Endothelial cell of umbilical vein (primary cell): ENCODE measurements at regions not wholly inside any gene's neighbourhood (a gene's known extent, or its start where the extent isn't known, plus 50 kb on each side); places are given as distances from the start of the nearest gene placed in this dataset.

Experiments used
- BruUV-seq: library from RNA; stranded (reverse); fragments of 400-500 nt; replicated peaks from 2 replicates; lab custom pipeline; 2021; lab: Mats Ljungman, UMichigan
- CTCF ChIA-PET: fragments of 300-600, 350-600 bp; sonication (Branson Sonifier 250); formaldehyde crosslinking; loops from one replicate; lab custom pipeline; 2021; ENCODE audit warnings: antibody characterized with exemption, inconsistent platforms; lab: Charles Lee
- POLR2A ChIA-PET: fragments of 300-600, 350-600 bp; sonication (Branson Sonifier 250); formaldehyde crosslinking; loops from one replicate; lab custom pipeline; 2021; ENCODE audit warnings: antibody characterized with exemption, inconsistent platforms; lab: Charles Lee
- DNase-seq: peaks from one replicate; pipeline ENCODE4 v3.0.0-alpha.2; 2011; ENCODE audit warnings: low read depth, low spot score
- FAIRE-seq: peaks from 2 replicates; lab custom pipeline; 2011; peaks lifted over from hg19 to GRCh38; lab: Jason Lieb, UNC
- H2AFZ ChIP-seq: 2 replicates; pipeline ENCODE4 v1.6.0; 2012; ENCODE audit warnings: low read depth, low read length, control low read depth, inconsistent platforms
- H3K27ac ChIP-seq: 2 replicates; pipeline ENCODE4 v1.5.1; 2011; ENCODE audit warnings: low read depth, mild to moderate bottlenecking, control low read depth, low read length, moderate library complexity; ENCODE audit not compliant: insufficient read depth
- H3K27me3 ChIP-seq, 2 experiments: 2 replicates each; pipeline versions ENCODE4 v1.6.0 to v1.6.1; 2011; ENCODE audit warnings: low read length in 2 of 2, mixed read lengths in 1 of 2; ENCODE audit not compliant: control insufficient read depth in 2 of 2, insufficient read depth in 2 of 2
- H3K36me3 ChIP-seq, 2 experiments: 2 replicates in 1 of 2; 3 replicates in 1 of 2; pipeline ENCODE4 v1.5.1; 2011; ENCODE audit warnings: low read length in 2 of 2, mild to moderate bottlenecking in 1 of 2, moderate library complexity in 1 of 2; ENCODE audit not compliant: control insufficient read depth in 2 of 2, insufficient read depth in 2 of 2; ENCODE audit errors: extremely low read depth in 1 of 2
- H3K4me1 ChIP-seq: 3 replicates; pipeline ENCODE4 v1.5.1; 2011; ENCODE audit warnings: mild to moderate bottlenecking, low read length; ENCODE audit not compliant: control insufficient read depth, insufficient read depth; ENCODE audit errors: extremely low read depth
- H3K4me2 ChIP-seq: 2 replicates; pipeline ENCODE4 v1.6.1; 2011; ENCODE audit warnings: low read length, control low read depth, mixed read lengths; ENCODE audit not compliant: insufficient read depth
- H3K4me3 ChIP-seq, 3 experiments: fragments of 200-600 bp in 1 of 3; sonication (generic), shearing (Covaris generic) in 1 of 3; replicated peaks in 1 of 3; 2 replicates each; pipeline ENCODE4 v1.5.1; 2011 to 2016; ENCODE audit warnings: control low read depth in 3 of 3, low read length in 3 of 3, mild to moderate bottlenecking in 2 of 3, inconsistent platforms in 1 of 3, low read depth in 1 of 3, moderate library complexity in 1 of 3; ENCODE audit not compliant: insufficient read depth in 1 of 3
- H3K79me2 ChIP-seq: 2 replicates; pipeline ENCODE4 v1.6.0; 2012; ENCODE audit warnings: low read length, inconsistent platforms; ENCODE audit not compliant: control insufficient read depth, insufficient read depth
- H3K9ac ChIP-seq: replicated peaks from 2 replicates; pipeline ENCODE3; 2011; ENCODE audit warnings: low read length, control low read depth; ENCODE audit not compliant: insufficient read depth; ENCODE audit errors: extremely low read depth
- H3K9me1 ChIP-seq: replicated peaks from 3 replicates; pipeline ENCODE4 v1.6.0; 2011; ENCODE audit warnings: mild to moderate bottlenecking, low read length; ENCODE audit not compliant: control insufficient read depth, insufficient read depth; ENCODE audit errors: extremely low read depth
- H3K9me3 ChIP-seq: replicated peaks from 2 replicates; pipeline ENCODE4 v1.5.1; 2012; ENCODE audit warnings: low read length, inconsistent platforms; ENCODE audit not compliant: control insufficient read depth, insufficient read depth
- H4K20me1 ChIP-seq: replicated peaks from 2 replicates; pipeline ENCODE3; 2011; ENCODE audit warnings: mild to moderate bottlenecking, low read length; ENCODE audit not compliant: control insufficient read depth, insufficient read depth; ENCODE audit errors: extremely low read depth
- EZH2 ChIP-seq: IDR thresholded peaks from 2 replicates; pipeline ENCODE4 v1.6.1; 2012; ENCODE audit warnings: borderline replicate concordance, low read depth, mild to moderate bottlenecking, moderate library complexity, low read length, inconsistent platforms; ENCODE audit not compliant: severe bottlenecking
- FOS ChIP-seq: IDR thresholded peaks from 2 replicates; pipeline ENCODE4 v1.6.1; 2011; ENCODE audit warnings: mild to moderate bottlenecking, low read length, moderate library complexity, borderline replicate concordance; ENCODE audit not compliant: insufficient read depth
- GATA2 ChIP-seq: IDR thresholded peaks from 2 replicates; pipeline ENCODE4 v1.7.0; 2011; ENCODE audit warnings: low read depth, mild to moderate bottlenecking, moderate library complexity, mixed read lengths, low read length; ENCODE audit not compliant: insufficient read length, insufficient read depth
- JUN ChIP-seq: IDR thresholded peaks from 2 replicates; pipeline ENCODE4 v1.6.1; 2011; ENCODE audit warnings: borderline replicate concordance, low read depth; ENCODE audit not compliant: insufficient read length, insufficient read depth
- MYC ChIP-seq: IDR thresholded peaks from one replicate; pipeline ENCODE4 v1.6.1; 2011; ENCODE audit warnings: mild to moderate bottlenecking, low read depth, low read length
- POLR2A ChIP-seq: IDR thresholded peaks from 2 replicates; pipeline ENCODE4 v1.6.1; 2012; ENCODE audit warnings: low read depth, mild to moderate bottlenecking, control low read depth, low read length
- POLR2AphosphoS5 ChIP-seq: IDR thresholded peaks from 2 replicates; pipeline ENCODE4 v1.6.1; 2012; ENCODE audit warnings: low read depth, mild to moderate bottlenecking, control low read depth, low read length, moderate library complexity; ENCODE audit not compliant: insufficient read depth
- dilution Hi-C: fragments of 300-500 bp; cut with MboI; formaldehyde crosslinking; loops from one replicate; pipeline ENCODE4 v1.15.0; 2019; ENCODE audit warnings: low sequenced_read_pairs; ENCODE audit not compliant: extremely low pct_ligation_motif_present
- intact Hi-C: fragments of 100-400 bp; cut with micrococcal nuclease; formaldehyde crosslinking; loops from one replicate; pipeline ENCODE4 v1.10.0; 2022
- TF ChIP-seq, protein P1 (sequence below): IDR thresholded peaks from 2 replicates; pipeline ENCODE4 v1.6.1; 2011; ENCODE audit not compliant: insufficient read depth, insufficient read length
- TF ChIP-seq, protein P2 (sequence below), 2 donors: IDR thresholded peaks; 1 replicate in 1 of 2; 2 replicates in 1 of 2; pipeline ENCODE4 v1.5.1; 2011; ENCODE audit warnings: low read length in 2 of 2, mild to moderate bottlenecking in 2 of 2, moderate library complexity in 2 of 2, control low read depth in 1 of 2, inconsistent platforms in 1 of 2, low read depth in 1 of 2; ENCODE audit not compliant: insufficient read depth in 1 of 2; ENCODE audit errors: extremely low read depth in 1 of 2

DNA sequence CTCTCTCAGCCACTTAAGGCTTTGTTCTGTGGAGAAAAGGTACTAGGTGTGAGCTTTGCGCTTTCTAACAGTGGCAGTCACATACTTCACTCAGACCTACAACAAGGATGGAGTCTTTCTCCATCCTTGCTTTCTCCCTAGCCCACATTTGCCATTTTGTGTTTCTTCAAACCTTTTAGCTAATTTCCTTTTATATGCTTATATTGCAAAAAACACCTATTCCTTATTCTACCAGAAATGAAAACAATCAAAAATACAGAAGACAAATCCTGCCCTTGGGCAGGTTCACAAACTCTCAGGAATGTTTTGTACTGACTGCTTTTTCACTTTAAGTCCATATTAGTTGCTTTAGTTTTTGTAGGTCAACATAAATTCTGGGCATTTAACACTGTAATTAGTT is 914.2 kb downstream of the SQOR start:
- BruUV-seq = no TSS peak
- CTCF ChIA-PET = no interaction called here
- Histone ChIP-seq H3K4me2 (no peak overlapping the region), H3K4me3 (no peak overlapping the region), H2AFZ (no peak overlapping the region), H3K9me3 (no peaks in the 10 kb centered on the region), H3K79me2 (no peaks in the 10 kb centered on the region), H3K4me1 (no peaks in the 10 kb centered on the region), H3K27ac (no peak overlapping the region), H3K9ac (no peak overlapping the region), H3K9me1 (no peaks in the 10 kb centered on the region), H3K36me3 (no peaks in the 10 kb centered on the region), H3K27me3 (no peaks in the 10 kb centered on the region), H4K20me1 (no peaks in the 10 kb centered on the region)
- no peak for TF ChIP-seq JUN
- no peak for DNase-seq
- intact Hi-C loops = no loop called here
- dilution Hi-C loops = no loop called here
- FAIRE-seq = no peak
- POLR2A ChIA-PET = no interaction called here

DNA sequence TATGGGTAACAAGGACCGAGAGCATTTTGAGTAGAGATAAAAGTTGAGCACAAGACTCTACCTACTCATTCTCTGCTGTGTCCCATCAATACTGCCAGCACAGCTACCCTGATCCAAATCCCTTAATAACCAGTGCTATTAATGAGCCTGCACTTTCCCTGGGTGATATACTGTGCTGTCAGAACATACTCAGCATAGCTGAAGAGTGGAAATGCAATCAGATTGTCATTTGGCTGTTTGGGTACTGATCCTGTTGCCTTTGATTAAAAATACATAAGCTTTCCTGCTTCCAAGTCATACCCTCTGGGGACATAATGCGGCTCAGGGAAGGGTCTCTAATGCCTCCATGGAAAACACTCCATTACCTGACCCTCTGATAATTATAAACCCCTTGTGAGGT is 917.5 kb downstream of the SQOR start:
- no peak overlapping the region for H3K4me2 ChIP-seq
- no peaks in the 10 kb centered on the region for H3K27me3 ChIP-seq
- no TSS peak for BruUV-seq
- no peaks in the 10 kb centered on the region for H3K9me3 ChIP-seq
- dilution Hi-C loops (no loop called here), intact Hi-C loops (no loop called here)
- CTCF ChIA-PET = no interaction called here
- no peak for TF ChIP-seq EZH2
- TF ChIP-seq, protein P1, sequence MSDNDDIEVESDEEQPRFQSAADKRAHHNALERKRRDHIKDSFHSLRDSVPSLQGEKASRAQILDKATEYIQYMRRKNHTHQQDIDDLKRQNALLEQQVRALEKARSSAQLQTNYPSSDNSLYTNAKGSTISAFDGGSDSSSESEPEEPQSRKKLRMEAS = no peak
- TF ChIP-seq, protein P2, sequence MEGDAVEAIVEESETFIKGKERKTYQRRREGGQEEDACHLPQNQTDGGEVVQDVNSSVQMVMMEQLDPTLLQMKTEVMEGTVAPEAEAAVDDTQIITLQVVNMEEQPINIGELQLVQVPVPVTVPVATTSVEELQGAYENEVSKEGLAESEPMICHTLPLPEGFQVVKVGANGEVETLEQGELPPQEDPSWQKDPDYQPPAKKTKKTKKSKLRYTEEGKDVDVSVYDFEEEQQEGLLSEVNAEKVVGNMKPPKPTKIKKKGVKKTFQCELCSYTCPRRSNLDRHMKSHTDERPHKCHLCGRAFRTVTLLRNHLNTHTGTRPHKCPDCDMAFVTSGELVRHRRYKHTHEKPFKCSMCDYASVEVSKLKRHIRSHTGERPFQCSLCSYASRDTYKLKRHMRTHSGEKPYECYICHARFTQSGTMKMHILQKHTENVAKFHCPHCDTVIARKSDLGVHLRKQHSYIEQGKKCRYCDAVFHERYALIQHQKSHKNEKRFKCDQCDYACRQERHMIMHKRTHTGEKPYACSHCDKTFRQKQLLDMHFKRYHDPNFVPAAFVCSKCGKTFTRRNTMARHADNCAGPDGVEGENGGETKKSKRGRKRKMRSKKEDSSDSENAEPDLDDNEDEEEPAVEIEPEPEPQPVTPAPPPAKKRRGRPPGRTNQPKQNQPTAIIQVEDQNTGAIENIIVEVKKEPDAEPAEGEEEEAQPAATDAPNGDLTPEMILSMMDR (IDR thresholded peaks at IDR 0.05; ENCODE audit: extremely low read depth in 1 of 2, insufficient read depth in 1 of 2, low read depth in 1 of 2, low read length in 2 of 2) = no peak
- TF ChIP-seq GATA2 = no peak
- no peak for TF ChIP-seq MYC
- TF ChIP-seq FOS = no peak
- no peak for TF ChIP-seq POLR2AphosphoS5
- TF ChIP-seq POLR2A = no peak
- TF ChIP-seq JUN = no peak
- H3K9me1 ChIP-seq = no peaks in the 10 kb centered on the region
- H3K4me3 ChIP-seq = no peak overlapping the region
- POLR2A ChIA-PET = no interaction called here
- no peak for DNase-seq
- H2AFZ ChIP-seq = no peak overlapping the region
- FAIRE-seq = no peak
- H3K4me1 ChIP-seq = no peaks in the 10 kb centered on the region
- no peaks in the 10 kb centered on the region for H3K36me3 ChIP-seq
- H3K27ac ChIP-seq = no peak overlapping the region
- H4K20me1 ChIP-seq = no peaks in the 10 kb centered on the region
- H3K79me2 ChIP-seq = no peaks in the 10 kb centered on the region
- no peak overlapping the region for H3K9ac ChIP-seq
